ENCODE measurements at regions not wholly inside any gene's neighbourhood (a gene's known extent, or its start where the extent isn't known, plus 50 kb on each side); places are given as distances from the start of the nearest gene placed in this dataset.

DNA sequence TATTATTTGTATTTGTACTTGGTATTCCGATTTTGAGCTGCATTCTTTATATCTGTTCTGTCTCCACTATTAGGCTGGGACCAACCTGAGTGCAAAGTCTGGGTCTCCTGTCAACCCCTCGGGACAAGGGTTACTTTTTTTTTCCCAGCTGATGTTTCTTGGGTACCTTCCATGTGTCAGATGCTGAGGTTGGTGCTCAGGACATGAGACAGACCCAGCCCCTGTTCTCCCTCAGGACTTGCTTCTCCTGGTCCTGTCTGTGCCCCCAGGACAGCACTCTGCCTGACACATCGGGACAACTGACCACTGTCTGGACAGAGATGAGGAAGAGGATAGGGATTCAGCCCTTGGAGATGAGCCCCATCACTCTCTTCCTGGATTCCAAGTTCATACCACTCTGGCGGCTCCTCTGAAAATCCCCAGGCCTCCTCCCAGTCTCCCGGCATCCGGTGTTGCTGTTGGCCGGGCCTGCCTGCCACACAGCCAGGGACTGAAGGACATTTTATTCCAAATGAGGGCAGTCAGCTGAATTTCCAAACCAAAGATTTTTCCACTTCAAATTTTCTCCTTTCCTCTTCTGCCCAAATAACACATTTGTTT, 55.6 kb upstream of the FMOD start:
- TF ChIP-seq, protein P1, sequence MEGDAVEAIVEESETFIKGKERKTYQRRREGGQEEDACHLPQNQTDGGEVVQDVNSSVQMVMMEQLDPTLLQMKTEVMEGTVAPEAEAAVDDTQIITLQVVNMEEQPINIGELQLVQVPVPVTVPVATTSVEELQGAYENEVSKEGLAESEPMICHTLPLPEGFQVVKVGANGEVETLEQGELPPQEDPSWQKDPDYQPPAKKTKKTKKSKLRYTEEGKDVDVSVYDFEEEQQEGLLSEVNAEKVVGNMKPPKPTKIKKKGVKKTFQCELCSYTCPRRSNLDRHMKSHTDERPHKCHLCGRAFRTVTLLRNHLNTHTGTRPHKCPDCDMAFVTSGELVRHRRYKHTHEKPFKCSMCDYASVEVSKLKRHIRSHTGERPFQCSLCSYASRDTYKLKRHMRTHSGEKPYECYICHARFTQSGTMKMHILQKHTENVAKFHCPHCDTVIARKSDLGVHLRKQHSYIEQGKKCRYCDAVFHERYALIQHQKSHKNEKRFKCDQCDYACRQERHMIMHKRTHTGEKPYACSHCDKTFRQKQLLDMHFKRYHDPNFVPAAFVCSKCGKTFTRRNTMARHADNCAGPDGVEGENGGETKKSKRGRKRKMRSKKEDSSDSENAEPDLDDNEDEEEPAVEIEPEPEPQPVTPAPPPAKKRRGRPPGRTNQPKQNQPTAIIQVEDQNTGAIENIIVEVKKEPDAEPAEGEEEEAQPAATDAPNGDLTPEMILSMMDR (IDR thresholded peaks at IDR 0.05; ENCODE audit: poor library complexity), result no peak
- no peak for TF ChIP-seq EZH2 (IDR thresholded peaks at IDR 0.05; ENCODE audit: borderline replicate concordance)

All from hepatocyte (in vitro differentiated cells).